PC-9 (cell line): ENCODE measurements at regions not wholly inside any gene's neighbourhood (a gene's known extent, or its start where the extent isn't known, plus 50 kb on each side); places are given as distances from the start of the nearest gene placed in this dataset.

Experiments used
- BruUV-seq: library from RNA; stranded (reverse); fragments of 400-500 nt; replicated peaks from 2 replicates; lab custom pipeline; 2021; lab: Mats Ljungman, UMichigan
- CTCF ChIA-PET: fragments of 300-600 bp; sonication (Branson Sonifier 250); formaldehyde crosslinking; loops from one replicate; lab custom pipeline; 2022; ENCODE audit warnings: antibody characterized with exemption; lab: Charles Lee
- POLR2A ChIA-PET: fragments of 300-600 bp; sonication (Branson Sonifier 250); formaldehyde crosslinking; loops from one replicate; lab custom pipeline; 2022; ENCODE audit warnings: antibody characterized with exemption; ENCODE audit not compliant: unreplicated experiment; lab: Charles Lee
- DNase-seq, 2 experiments: peaks; one replicate each; pipeline versions ENCODE4 v3.0.0 to v3.0.0-alpha.2; 2015 to 2022; ENCODE audit warnings: mixed read lengths in 1 of 2
- H2AFZ ChIP-seq: fragments of 200-600 bp; sonication (generic); 2 replicates; pipeline ENCODE4 v1.8.1; 2017; ENCODE audit warnings: antibody characterized with exemption
- H3F3A ChIP-seq: fragments of 200-600 bp; sonication (generic); 2 replicates; pipeline ENCODE4 v1.8.1; 2017; ENCODE audit warnings: antibody characterized with exemption, mild to moderate bottlenecking, low read depth; ENCODE audit not compliant: insufficient read depth
- H3K27ac ChIP-seq: fragments of 200-600 bp; sonication (generic); 2 replicates; pipeline ENCODE4 v1.6.1; 2016; ENCODE audit warnings: mixed run types
- H3K27me3 ChIP-seq: fragments of 200-600 bp; sonication (generic); 2 replicates; pipeline ENCODE4 v1.6.1; 2016; ENCODE audit warnings: low read depth, mixed run types; ENCODE audit not compliant: insufficient read depth
- H3K36me3 ChIP-seq: fragments of 200-600 bp; sonication (generic); 2 replicates; pipeline ENCODE4 v1.6.1; 2016; ENCODE audit warnings: low read depth, mixed run types
- H3K4me1 ChIP-seq: fragments of 200-600 bp; sonication (generic); replicated peaks from 2 replicates; pipeline ENCODE4 v1.6.1; 2016; ENCODE audit warnings: mixed run types; ENCODE audit not compliant: insufficient read depth
- H3K4me2 ChIP-seq: fragments of 200-600 bp; sonication (generic); 2 replicates; pipeline ENCODE4 v1.6.1; 2017; ENCODE audit warnings: mixed run types
- H3K4me3 ChIP-seq: fragments of 200-600 bp; sonication (generic); 2 replicates; pipeline ENCODE4 v1.6.1; 2016; ENCODE audit warnings: mixed run types
- H3K79me2 ChIP-seq: fragments of 200-600 bp; sonication (generic); 2 replicates; pipeline ENCODE4 v1.6.1; 2017; ENCODE audit warnings: low read depth, mixed run types
- H3K9me2 ChIP-seq: fragments of 200-600 bp; sonication (generic); 2 replicates; pipeline ENCODE4 v1.8.1; 2017; ENCODE audit warnings: mild to moderate bottlenecking; ENCODE audit not compliant: insufficient read depth
- H3K9me3 ChIP-seq: fragments of 200-600 bp; sonication (generic); 2 replicates; pipeline ENCODE4 v1.8.1; 2016; ENCODE audit warnings: low read depth; ENCODE audit not compliant: insufficient read depth
- H4K20me1 ChIP-seq: fragments of 200-600 bp; sonication (generic); 2 replicates; pipeline ENCODE4 v1.8.1; 2017; ENCODE audit not compliant: insufficient read depth
- EZH2 ChIP-seq: fragments of 200-600 bp; sonication (generic); IDR thresholded peaks from 2 replicates; pipeline ENCODE4 v1.8.0; 2017; ENCODE audit warnings: antibody characterized with exemption, low read depth
- intact Hi-C: fragments of 100-400 bp; cut with micrococcal nuclease; formaldehyde crosslinking; loops from one replicate; pipeline ENCODE4 v1.10.0; 2022; ENCODE audit not compliant: unreplicated experiment
- TF ChIP-seq, protein P1 (sequence below): fragments of 200-600 bp; sonication (generic); conservative IDR thresholded peaks from 2 replicates; pipeline ENCODE4 v1.6.1; 2017; ENCODE audit warnings: mixed run types, antibody characterized with exemption, mild to moderate bottlenecking, moderate library complexity

DNA sequence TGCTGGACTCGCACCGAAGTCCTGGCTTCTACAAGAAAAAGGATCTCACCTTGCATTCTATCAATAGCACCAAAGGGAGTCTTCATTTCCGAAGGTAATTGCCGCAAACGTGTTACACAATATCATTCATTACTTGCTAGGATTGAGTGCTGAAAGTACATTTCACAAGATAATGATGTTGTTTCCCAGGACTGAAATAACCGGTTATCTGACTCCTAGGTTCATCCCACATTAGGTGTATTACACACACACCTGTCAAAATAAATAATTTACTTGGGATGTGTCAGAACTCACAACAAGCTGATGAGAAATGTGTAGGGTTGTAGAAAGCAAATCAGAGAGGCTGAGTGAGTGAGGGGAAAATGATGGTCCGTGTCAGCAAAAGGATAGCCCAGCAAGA lies 219.4 kb upstream of the RHOBTB1 start:
- peak in 1 of 2 experiments; percentile 65 for DNase-seq
- Histone ChIP-seq H3F3A (no peaks in the 10 kb centered on the region), H3K36me3 (no peaks in the 10 kb centered on the region), H3K9me3 (no peaks in the 10 kb centered on the region), H3K4me2 (no peak overlapping the region), H3K4me1 (peaks cover 3% of the 10 kb centered on the region; the same call in 1 of the 2 replicates), H4K20me1 (no peaks in the 10 kb centered on the region), H3K79me2 (no peaks in the 10 kb centered on the region), H3K4me3 (no peak overlapping the region), H3K9me2 (no peaks in the 10 kb centered on the region), H3K27ac (no peak overlapping the region), H2AFZ (no peak overlapping the region), H3K27me3 (no peaks in the 10 kb centered on the region)
- intact Hi-C loops: no loop called here
- no TSS peak for BruUV-seq
- ChIA-PET POLR2A (no interaction called here), CTCF (no interaction called here)
- TF ChIP-seq, protein P1, sequence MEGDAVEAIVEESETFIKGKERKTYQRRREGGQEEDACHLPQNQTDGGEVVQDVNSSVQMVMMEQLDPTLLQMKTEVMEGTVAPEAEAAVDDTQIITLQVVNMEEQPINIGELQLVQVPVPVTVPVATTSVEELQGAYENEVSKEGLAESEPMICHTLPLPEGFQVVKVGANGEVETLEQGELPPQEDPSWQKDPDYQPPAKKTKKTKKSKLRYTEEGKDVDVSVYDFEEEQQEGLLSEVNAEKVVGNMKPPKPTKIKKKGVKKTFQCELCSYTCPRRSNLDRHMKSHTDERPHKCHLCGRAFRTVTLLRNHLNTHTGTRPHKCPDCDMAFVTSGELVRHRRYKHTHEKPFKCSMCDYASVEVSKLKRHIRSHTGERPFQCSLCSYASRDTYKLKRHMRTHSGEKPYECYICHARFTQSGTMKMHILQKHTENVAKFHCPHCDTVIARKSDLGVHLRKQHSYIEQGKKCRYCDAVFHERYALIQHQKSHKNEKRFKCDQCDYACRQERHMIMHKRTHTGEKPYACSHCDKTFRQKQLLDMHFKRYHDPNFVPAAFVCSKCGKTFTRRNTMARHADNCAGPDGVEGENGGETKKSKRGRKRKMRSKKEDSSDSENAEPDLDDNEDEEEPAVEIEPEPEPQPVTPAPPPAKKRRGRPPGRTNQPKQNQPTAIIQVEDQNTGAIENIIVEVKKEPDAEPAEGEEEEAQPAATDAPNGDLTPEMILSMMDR: no peak
- no peak for TF ChIP-seq EZH2

DNA sequence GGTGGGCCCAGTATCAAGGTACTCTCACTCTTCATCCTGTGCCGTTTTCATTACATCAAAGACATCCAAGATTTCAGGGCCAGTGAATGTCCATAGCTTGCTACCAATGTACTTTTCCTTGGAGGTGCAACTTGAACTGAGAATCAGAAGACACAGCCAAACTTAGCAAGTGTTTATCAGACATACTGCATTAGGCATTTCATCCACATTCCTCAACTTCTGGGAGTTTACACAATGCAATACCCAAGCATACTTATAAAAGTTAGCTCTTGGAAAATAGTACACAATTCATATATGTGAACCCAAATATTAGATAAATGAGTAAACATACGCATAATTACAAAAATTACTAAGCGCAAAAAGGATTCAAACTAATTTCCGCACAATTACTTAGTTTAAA lies 216.3 kb upstream of the RHOBTB1 start:
- H3K36me3 ChIP-seq: no peaks in the 10 kb centered on the region
- no peaks in the 10 kb centered on the region for H4K20me1 ChIP-seq
- intact Hi-C loops: no loop called here
- H2AFZ ChIP-seq: no peak overlapping the region
- no peaks in the 10 kb centered on the region for H3F3A ChIP-seq
- TF ChIP-seq, protein P1: no peak
- no peak for TF ChIP-seq EZH2
- no peak overlapping the region for H3K27ac ChIP-seq
- DNase-seq: no peak
- ChIA-PET CTCF (no interaction called here), POLR2A (no interaction called here)
- H3K4me3 ChIP-seq: no peak overlapping the region
- H3K79me2 ChIP-seq: no peaks in the 10 kb centered on the region
- no peaks in the 10 kb centered on the region for H3K9me3 ChIP-seq
- no TSS peak for BruUV-seq
- H3K4me2 ChIP-seq: no peak overlapping the region
- H3K27me3 ChIP-seq: no peaks in the 10 kb centered on the region
- H3K9me2 ChIP-seq: no peaks in the 10 kb centered on the region
- H3K4me1 ChIP-seq: 0 out of 2 replicates have a peak, but pooled peaks cover 3% of the 10 kb centered on the region

DNA sequence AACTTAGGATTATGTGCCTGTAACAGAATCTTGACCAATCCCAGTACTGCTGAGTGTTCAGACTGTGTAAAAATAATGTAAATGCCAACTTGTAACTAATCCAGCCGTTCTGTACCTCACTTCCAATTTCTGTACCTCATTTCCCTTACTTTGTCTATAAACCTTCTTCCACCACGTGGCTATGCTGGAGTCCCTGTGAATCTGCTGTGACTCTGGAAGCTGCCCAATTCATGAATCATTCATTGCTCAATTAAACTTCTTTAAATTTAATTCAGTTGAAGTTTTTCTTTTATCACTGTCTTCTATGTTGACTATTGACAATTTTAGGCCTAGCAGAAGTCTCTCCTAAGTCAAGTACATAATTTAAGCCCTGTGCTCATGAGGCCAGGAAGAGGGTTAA lies 215.3 kb upstream of the RHOBTB1 start:
- ChIA-PET CTCF (no interaction called here), POLR2A (no interaction called here)
- Histone ChIP-seq H3K4me1 (0 out of 2 replicates have a peak, but pooled peaks cover 3% of the 10 kb centered on the region), H3K9me2 (no peaks in the 10 kb centered on the region), H3F3A (no peaks in the 10 kb centered on the region), H3K27ac (no peak overlapping the region), H3K9me3 (no peaks in the 10 kb centered on the region), H3K27me3 (no peaks in the 10 kb centered on the region), H2AFZ (no peak overlapping the region), H3K4me3 (no peak overlapping the region), H4K20me1 (no peaks in the 10 kb centered on the region), H3K36me3 (no peaks in the 10 kb centered on the region), H3K79me2 (no peaks in the 10 kb centered on the region), H3K4me2 (no peak overlapping the region)
- TF ChIP-seq, protein P1: no peak
- TF ChIP-seq EZH2: no peak
- intact Hi-C loops: no loop called here
- DNase-seq: no peak
- BruUV-seq: no TSS peak
